ENCODE measurements at regions not wholly inside any gene's neighbourhood (a gene's known extent, or its start where the extent isn't known, plus 50 kb on each side); places are given as distances from the start of the nearest gene placed in this dataset.

DNA sequence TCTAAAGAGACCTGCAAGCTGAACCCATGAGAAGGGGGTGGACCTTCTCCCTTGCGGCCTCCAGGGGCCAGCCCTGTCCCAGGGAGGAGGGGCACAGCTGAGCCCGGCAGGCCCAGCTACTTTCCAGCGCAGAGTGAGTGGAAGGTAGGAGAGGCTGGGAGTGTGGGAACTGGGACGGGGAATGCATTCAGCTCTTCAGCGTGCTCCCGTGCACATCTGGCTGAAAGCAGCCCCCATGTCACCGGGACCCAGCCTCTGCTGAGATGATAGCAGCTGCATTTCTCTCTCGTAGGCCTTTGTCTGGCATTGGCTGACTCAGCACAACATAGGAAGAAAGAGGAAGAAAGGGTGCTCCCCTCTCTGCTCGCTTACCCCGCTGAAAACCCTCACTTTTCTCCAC lies 951.5 kb downstream of the TBC1D22A start:
- no peak for DNase-seq (ENCODE audit: low spot score)

DNA sequence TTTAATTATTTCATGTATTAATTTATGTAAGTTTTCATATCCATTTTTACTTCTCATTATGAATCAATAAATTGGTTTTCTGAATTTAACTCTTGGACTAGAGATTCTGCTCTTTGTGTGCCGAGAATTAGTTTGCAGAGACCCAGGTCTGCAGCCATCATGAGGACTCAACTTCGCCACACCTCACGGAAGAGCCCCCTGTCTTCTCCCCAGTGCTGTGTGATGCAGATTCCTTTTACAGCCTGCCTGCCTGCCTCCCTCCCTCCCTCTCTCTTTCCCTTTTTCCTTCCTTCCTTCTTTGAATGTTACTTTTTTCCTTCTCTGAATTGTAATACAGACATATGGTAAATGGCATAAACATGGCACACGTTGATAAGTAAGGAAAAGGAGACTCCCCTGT lies 947.7 kb downstream of the TBC1D22A start:
- no peak for DNase-seq (ENCODE audit: low spot score)

DNA sequence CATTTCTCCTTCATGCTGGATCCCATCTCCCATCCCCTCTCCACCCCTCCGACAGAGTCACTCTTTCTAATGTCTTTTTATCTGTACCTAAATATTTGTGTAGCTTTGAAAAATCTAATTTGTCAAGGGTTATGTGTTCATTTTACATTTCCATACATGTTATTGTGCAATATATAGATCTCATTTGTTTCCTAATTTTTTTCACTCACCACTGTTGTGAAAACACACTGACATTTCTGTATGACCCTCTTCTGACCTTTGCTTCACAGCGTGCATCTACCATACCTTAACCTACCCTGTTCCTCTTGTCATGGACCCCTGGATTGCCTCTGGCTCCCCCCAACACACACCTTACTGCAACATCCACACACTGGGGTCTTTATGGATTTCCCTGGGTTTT lies 942.9 kb downstream of the TBC1D22A start:
- DNase-seq (ENCODE audit: low spot score): no peak

DNA sequence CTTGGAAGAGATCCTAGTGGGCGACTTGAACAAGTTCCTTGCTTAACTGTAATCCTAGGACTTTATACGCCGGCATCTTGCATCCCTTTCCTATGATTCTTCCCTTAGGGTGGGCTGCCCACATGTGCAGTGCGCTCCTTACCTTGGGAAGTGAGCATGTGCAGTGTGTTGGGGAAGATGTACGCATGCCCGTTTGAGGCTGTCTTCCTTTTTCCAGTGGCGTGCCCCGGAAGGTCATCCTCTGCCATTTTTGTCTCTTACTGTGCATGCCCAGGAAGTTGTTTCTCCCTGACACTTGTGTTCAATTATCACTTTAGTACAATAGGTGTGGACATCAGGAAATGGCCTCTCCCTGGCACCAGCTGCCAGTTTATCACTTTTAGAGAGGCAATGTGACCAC lies 936.5 kb downstream of the TBC1D22A start:
- no peak for DNase-seq (ENCODE audit: low spot score)

DNA sequence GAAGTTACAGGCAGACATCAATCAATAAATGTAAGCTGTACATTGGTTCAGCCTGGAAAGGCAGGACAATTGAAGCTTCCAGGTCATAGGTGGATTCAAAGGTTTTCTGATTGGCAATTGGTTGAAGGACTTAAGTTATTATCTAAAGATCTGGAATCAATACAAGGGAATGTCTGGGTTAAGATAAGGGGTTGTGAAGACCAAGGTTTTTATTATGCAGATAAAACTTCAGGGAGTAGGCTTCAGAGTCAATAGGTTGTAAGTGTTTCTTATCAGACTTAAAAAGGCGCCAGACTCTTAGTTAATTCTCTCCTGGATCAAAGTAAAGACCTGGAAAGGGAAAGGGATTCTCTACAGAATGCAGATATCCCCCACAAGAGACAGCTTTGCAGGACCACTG lies 935.4 kb downstream of the TBC1D22A start:
- DNase-seq (ENCODE audit: low spot score): no peak

DNA sequence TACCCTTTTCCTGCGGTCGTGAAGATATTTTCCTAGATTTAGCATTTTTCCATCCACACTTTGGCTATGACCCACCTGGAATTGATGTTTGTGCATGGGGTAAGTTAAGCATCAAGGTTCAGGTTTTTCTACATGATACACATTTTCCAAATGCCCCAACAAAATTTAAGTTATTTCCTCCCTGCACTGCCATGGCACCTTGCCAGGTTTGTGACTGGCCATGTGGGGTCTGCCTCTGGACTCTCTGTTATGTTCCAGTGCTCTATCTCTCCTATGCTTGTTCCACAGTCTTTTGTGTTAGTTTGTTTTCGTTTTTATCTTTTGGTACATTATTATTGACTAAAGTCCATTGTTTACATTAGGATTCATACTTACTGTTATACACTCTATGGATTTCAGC lies 934.3 kb downstream of the TBC1D22A start:
- DNase-seq (ENCODE audit: low spot score): no peak

DNA sequence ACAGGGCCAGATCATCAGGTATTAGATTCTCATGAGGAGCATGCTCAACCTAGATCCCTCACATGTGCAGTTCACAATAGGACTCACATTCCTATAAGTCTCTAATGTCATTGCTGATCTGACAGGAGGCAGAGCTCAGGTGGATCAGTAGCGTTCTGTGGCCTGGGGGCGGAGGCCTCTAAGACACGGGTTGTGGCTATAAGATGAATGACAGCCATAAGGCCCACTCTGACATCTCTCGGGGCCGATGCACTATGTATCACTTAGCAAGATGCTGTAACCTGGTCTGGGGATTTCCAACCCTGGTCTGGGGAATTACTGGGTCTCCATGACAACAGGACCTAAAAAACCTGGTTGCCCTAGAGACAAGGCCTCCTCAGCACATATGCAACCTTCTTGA lies 932.7 kb downstream of the TBC1D22A start:
- no peak for DNase-seq (ENCODE audit: low spot score)

DNA sequence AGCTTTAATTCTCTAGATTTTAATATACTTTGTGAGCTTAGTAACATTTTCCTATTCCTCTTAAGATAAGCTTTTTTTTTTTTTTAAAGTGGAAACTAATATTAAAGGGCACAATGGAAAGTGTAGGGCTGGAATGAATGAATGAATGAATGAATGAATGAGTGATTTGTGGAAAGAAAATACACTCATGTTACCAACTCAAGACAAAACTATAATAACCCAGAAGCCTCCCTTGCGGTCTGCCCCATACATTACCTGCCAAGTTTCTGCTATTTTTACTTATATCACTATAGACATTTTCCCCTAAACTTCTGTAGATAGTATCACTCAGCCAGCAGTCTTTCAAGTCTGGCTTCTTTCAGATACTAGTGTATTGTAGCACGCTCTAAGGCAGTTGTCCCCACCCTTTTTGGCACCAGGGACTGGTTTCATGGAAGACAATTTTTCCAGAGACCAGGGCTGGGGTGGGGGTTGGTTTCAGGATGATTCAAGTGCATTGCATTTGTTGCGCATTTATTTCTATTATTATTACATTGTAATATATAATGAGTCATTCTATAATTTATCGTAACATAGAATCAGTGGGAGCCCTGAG lies 932.2 kb downstream of the TBC1D22A start:
- DNase-seq (ENCODE audit: low spot score): no peak

DNA sequence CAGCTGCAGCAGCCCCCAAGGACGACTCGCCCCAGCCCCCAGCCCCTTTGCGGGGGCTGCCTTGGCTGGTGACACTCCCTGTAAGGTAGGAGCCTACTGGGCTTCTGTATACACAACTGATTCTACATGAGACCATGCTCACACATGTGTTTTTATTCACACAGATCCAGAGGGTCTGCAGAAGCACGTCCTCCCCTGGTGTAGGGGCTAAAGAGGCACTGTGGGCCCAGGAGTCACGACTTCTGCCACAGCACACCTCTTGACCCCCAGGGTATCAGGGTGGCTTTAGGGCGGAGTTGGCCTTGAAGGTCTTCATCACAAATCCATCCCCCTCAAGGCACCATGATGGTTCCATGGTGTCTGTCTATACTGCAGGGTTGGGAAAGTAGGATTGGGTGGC lies 931.2 kb downstream of the TBC1D22A start:
- DNase-seq (ENCODE audit: low spot score): no peak

DNA sequence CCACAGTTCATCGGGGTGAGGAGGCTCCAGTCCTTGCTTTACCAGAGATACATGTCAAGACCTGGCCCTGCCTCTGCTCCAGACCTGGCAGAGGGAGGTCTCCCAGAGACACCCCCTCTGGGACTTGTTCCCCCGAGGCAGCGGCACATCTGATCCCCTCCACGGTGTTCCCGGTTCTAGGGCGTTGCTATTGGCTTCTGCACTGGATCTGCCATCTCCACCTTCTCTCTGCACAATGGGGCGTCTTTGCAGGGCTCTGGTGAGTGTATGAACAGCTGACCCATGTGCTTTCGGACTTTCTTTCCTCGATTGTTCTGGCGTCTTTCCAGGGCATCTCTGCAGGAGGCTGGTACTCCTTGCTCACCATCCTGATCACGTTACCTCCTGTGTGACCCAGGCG lies 930.4 kb downstream of the TBC1D22A start:
- DNase-seq (ENCODE audit: low spot score): no peak

DNA sequence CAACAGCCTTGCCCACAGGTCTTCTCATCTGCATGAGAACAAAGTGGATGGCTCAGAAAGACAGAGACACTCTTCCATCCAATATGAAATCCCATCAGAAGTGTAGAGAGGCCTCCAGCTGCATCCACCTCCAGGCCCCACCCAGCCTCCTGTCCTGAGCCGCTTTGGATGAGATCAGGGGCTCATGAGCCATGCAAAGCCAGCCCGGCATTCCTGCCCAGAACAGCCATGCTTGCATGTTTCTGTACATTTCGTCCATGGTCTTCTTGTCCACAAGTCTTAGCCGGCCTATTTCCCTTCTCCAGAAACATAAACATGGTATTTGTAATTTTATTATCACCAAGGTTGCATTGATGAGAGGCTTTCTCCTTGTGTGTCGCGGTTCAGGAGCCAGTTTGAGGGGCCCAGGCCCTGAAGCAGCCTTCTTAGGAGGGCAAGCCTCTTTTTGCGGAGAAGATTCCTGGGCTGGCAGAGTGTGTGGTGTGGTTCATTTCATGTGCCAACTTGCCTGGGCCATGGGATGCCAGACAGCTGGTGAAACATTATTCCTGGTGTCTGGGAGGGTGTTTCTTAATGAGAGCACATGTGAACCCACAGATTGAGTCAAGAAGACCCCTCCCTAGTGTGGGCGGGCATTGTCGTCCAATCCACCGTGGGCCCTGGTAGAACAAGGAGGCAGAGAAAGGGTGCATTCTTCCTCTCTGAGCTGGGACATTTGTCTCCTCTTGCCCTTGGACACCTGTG lies 928.9 kb downstream of the TBC1D22A start:
- DNase-seq (ENCODE audit: low spot score): no peak

DNA sequence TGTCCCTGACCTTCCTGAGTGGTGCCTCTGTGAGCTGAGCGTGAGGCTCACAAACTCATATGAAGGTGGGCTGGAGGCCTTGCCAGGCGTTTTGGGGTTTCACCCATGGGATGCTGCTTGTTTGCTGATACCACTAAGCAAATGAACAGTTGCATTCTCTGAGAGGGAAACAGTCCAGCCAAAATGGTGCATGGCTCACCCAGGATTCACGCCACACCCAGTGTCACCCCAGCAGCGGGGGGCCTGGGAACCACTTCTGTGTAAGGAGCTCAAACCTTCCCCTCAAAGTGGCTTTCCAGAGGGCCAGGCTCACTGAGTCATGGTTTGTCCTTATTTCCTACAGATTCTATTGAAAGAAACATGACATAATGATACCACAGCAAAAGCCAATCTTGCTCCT lies 928.1 kb downstream of the TBC1D22A start:
- no peak for DNase-seq (ENCODE audit: low spot score)

DNA sequence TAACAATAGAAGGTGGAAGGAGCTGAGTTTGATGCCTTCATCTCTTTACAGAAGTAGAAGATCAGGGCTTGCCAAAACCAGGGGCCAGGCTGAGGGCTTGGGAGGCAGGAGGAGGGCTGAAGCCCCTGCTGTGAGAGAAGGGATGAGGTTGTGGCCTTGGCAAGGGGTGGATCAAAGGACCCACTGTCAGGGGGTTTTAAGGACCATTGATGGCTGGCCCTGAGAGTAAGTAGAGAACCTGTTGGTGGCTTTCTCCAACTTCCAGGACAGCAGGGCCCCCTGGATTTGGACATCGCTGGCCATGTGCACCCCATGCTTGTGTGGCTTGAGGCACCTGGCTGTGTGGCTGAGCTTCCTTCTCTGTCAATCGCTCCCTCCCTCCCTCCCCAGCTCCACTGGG lies 927.7 kb downstream of the TBC1D22A start:
- no peak for DNase-seq (ENCODE audit: low spot score)

DNA sequence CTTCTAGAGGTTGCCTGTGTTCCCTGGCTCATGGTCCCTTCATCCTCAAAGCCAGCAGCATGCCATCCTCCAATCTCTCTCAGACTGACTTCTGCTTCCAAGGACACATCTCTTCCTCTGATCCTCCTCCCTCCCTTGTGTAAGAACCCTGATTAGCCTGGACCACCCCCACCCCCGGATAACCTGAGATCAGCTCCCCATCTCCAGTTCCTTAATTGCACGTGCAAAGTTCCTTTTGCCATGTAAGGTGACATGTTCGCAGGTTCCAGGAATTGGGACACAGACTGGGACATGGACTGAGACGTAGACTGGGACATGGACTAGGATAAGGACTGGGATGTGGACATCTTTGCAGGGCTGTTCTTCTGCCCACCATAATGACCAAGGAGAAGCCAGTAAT lies 925.3 kb downstream of the TBC1D22A start:
- no peak for DNase-seq (ENCODE audit: low spot score)

DNA sequence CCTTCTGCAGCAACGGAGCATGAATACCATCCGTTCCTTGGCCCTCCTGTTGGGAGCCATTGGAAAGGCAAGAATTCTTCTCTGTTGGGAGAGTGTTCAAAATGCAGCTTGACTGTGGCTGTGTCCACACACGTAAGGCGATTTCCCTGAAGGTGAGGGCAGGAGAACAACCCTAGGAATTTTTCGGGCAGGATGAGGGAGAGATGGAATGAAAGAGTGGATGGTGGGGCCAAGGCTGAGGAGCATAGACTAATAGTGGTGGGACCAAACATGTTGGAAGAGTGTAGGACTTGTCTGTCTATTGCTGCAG lies 924.9 kb downstream of the TBC1D22A start:
- no peak for DNase-seq (ENCODE audit: low spot score)

DNA sequence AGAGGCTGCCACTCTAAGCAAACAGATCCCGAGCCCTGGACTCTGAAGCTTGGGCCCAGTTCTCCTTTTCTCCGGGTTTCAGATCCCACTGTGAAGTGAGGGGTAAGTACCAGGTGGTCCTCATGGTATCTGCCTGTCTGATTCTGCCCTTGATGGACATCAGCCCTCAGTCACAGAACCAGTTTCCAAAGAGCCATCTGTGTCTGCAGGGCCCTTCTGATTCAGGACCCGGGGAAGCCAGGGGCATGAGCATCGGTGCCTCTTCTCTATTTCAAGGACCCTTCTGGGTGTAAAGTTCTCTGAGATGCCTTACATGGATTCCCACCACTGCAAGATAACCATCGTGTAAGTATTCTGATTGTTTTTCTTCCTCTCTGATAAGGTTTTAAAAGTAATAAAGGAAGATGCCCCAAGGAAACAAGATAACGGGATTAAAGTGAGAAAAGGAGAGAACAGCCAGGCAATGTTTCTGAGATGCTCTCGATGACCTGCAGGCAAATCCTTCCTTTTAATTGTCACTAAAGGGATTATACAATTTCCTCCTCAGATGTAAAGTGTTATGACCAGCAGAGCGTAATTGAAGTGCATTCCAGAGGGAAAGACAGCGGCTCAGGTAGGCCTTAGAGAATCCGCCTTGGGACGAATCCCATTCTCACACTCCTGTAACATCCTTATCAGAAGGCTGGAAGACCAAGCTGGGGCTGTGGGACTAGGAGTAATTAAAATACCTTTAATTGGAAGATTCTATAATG lies 924.3 kb downstream of the TBC1D22A start:
- no peak for DNase-seq (ENCODE audit: low spot score)

DNA sequence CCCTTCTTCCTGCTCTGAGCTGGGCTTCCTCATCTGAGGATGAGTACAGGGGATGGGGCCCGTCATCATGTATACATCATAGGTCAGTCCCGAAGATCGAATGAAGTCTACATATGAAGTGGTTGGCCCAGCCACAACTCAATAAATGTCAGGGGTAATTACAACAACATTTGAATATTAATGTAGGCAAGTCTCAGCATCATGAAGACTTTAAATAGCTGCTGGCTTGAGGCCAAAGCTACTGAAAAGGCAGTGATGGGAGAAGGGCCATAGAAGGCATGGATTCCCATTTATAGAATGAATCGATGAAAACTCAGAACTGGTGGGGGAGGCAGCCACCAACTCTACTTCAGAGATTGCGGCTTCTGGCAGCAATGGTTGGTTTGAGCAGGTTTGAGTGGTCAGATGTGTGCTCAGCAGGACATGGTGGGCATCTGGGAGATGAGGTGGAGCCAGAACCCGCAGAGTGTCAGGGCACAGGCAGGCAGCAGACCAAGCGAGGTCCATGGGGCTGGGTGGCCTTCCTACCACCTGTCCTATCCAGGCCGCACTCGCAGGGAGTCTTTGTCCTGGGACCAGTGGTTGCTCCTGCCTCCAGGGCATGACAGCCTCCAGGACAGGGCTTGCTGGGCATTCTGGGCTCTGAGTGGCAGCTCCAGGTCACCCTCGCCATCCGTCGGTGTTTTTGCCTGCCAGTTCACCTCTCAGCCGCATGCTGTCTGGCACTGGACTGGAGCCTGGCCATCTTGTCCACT lies 919.1 kb downstream of the TBC1D22A start:
- no peak for DNase-seq (ENCODE audit: low spot score)

DNA sequence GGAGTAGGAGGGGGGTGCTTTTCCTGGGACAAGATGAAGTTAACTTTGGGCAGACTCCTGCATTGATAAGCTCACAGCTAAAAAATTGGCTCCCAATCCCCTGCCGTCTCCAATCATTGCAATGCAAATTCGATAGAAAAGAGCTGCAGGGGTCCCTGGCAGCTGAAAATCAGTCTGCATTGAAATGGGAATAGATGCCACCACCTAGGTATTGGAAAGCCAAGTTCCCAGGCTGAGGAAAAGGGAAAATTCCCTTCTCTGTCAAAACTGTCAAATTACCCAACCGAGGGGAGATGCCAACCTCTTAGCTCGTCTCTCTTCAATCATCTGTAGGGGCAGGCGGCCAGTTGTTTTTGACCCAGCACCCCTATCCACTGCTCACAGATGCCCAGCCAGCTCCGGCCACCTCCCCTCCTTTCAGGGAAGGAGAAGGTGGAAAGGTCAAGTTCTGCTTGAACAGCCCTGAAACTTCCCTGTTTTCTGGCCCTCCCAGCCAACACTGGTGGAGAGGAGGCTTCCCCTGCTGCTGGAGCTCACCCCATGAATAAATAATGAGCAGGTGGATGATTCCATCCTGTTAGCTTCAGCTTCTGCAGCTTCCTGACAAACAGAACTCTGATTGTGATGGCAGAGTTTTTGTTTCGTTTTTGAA lies 916.3 kb downstream of the TBC1D22A start:
- DNase-seq (ENCODE audit: low spot score): no peak

DNA sequence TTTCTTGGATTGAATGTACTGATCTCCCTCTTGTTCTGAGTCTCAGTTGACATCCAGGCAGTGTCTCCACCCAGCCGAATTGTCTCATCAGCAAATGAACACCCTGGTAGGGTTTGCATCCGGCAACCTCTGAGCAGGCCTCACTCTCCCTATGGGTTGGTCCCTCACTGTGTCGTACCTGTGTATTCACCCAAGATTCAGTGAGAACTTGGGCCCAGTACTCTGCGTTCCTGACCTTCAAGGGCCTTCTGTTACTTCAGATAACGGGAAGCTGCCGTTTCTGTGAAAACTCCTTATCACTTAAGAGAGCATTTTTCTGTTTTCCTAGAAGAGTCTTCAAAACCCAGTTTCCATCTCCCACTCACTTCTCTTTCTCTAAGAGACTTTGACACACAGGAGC lies 915.6 kb downstream of the TBC1D22A start:
- DNase-seq (ENCODE audit: low spot score): no peak

DNA sequence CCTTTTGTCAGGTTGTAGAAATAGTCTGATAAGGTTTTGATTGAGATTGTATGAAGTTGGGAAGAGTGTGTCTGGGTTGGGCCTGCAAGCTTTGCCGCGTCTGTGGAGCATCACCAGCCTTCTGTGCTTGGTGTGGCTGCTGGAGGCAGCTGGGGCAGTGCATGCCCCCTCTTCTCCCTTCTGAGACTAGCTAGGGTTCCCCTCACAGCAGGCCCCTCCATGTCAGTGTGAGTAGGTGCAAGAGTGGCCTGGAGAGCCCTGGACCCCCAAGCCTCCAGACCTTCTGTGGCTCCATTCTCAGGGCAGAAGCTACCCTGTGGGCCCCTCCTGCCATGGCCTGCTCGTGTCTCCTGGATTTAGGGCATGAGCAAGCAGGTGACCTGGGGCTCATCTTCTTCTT lies 914.2 kb downstream of the TBC1D22A start:
- DNase-seq (ENCODE audit: low spot score): no peak

DNA sequence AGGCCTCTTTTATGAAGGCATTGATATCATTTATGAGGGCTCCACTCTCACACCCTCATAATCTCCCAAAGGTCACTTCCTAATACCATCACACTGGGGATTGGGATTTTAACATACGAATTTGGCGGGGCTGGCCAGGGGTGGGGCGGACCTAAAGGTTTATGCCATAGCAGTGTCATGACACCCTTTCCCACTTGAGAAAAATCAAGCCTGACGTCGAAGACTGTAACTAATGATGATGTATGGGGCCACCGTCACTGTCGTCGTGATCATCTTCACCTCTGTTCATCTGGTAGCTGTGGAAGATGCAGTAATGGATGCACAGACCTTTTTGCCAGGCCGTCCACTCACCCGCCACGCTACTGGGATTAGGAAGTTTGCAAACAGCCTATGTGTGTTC lies 912.1 kb downstream of the TBC1D22A start:
- DNase-seq (ENCODE audit: low spot score): no peak

DNA sequence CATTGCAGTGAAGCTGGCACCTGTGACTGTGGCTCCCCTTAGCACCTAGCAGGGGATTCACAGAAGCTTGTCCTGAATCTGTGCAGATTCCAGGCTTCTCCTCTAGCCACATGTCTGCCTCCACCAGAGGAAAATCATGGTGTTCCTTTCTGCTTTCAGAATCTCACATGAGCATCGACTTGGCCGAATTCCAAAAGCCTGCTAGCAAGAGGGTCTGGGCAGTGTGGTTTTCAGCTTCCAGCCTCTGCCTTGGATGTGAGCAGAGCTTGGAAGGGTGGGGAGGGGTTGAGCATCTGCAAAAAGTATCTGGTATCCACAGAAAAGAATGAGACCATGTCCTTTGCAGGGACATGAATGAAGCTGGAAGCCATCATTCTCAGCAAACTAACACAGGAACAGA lies 911.1 kb downstream of the TBC1D22A start:
- no peak for DNase-seq (ENCODE audit: low spot score)

Data from AG08396 (cell line).